ENCODE measurements at regions not wholly inside any gene's neighbourhood (a gene's known extent, or its start where the extent isn't known, plus 50 kb on each side); places are given as distances from the start of the nearest gene placed in this dataset.
A peak's percentile ranks its signal among the peaks of the same experiment; 100 is the strongest.
"Not testable (repeated sequence)": the region's sequence is repeated elsewhere in the genome, so short reads cannot be mapped to it uniquely, and the experiment has no call there.

DNA sequence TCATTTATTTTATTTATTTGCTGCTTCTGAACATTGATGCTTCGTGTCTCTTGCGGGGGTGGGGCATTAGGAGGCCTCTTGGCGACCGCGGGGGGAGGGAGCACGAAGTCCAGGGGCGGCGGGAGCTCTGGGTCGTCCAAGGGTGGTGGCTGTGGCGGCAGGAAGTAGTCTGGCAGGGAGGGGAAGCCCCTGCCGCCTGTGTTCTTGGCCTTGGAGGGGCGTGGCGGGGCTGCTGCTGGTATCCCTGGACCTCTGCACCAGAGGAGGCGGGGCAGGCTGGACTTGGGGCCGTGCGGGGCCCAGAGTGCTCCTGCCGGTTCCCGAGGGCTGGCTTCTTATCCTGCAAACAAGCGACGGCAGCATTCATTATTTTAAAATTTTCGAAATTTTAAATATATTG, 70.5 kb upstream of the ABI1 start:
- H3K9me3 ChIP-seq (ENCODE audit: control insufficient read depth, insufficient read depth, low read length) = no peaks in the 10 kb centered on the region
- no peaks in the 10 kb centered on the region for H3K4me1 ChIP-seq (ENCODE audit: control insufficient read depth, insufficient read depth, low read length)
- no CpG with 5 or more reads among the region's 21 CpGs for WGBS (ENCODE audit: insufficient coverage, insufficient read length)
- no peaks in the 10 kb centered on the region for H3K36me3 ChIP-seq (ENCODE audit: control insufficient read depth, insufficient read depth, low read length)
- no peak overlapping the region for H3K27ac ChIP-seq (ENCODE audit: low read length)
- peak overlapping the region; percentile 9; the same call in 1 of the 2 replicates for H3K4me3 ChIP-seq (ENCODE audit: low read length)
- no peaks in the 10 kb centered on the region for H3K27me3 ChIP-seq (ENCODE audit: control insufficient read depth, insufficient read depth, low read length)
- no peak for DNase-seq (ENCODE audit: low read depth, low spot score)

DNA sequence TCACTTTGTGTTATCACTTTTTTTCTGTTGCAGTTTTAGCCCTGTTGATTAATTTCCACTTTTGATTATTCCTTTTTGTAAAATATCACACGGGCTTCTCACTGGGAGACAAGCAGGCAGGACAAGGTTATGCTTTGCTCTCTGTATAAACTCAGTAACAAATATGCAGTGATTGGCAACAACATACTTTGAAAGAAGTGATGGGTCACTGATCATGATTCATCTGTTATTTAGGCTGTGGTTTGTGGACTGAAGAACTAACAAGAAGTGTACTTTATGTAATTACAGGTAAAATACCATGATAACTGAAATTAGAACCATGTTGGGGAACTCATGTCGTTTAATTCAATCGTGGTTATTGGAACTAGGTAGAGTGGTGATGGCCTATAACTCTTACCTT, 62.1 kb upstream of the ABI1 start:
- H3K36me3 ChIP-seq (ENCODE audit: control insufficient read depth, insufficient read depth, low read length); H3K4me3 ChIP-seq (ENCODE audit: low read length); H3K27me3 ChIP-seq (ENCODE audit: control insufficient read depth, insufficient read depth, low read length); DNase-seq (ENCODE audit: low read depth, low spot score); H3K27ac ChIP-seq (ENCODE audit: low read length); H3K9me3 ChIP-seq (ENCODE audit: control insufficient read depth, insufficient read depth, low read length); H3K4me1 ChIP-seq (ENCODE audit: control insufficient read depth, insufficient read depth, low read length): not testable (repeated sequence)
- no CpG with 5 or more reads among the region's 3 CpGs for WGBS (ENCODE audit: insufficient coverage, insufficient read length)

DNA sequence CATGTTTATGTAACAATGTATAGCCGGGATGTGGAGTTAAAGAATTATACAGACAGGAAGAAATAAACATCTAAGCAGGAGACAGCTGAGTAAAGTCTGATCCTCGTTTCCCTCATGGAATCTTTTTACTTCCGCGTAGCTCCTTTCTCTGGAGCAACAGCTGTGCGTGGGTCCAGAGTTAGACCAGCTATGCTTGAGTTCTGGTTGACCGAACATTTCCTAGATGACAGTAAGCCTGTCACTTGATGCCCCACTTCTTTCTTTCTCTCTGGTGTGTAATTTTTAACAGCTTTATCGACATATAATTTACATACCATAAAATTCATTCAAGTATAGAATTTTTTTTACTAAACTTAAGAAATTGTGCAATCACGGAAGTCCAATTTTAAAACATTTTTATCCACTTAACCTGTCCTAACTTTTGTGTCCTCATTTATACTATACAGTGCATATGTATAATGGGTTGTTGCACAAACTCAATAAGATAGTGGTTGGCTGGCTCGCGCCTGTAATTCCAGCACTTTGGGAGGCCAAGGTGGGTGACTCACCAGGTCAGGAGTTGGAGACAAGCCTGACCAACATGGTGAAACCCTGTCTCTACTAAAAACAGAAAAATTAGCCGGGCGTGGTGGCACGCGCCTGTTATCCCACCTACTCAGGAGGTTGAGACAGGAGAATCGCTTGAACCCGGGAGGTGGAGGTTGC, 58.5 kb upstream of the ABI1 start:
- H3K4me1 ChIP-seq (ENCODE audit: control insufficient read depth, insufficient read depth, low read length); DNase-seq (ENCODE audit: low read depth, low spot score); H3K27ac ChIP-seq (ENCODE audit: low read length); H3K27me3 ChIP-seq (ENCODE audit: control insufficient read depth, insufficient read depth, low read length); H3K36me3 ChIP-seq (ENCODE audit: control insufficient read depth, insufficient read depth, low read length); H3K4me3 ChIP-seq (ENCODE audit: low read length); H3K9me3 ChIP-seq (ENCODE audit: control insufficient read depth, insufficient read depth, low read length): not testable (repeated sequence)
- WGBS (ENCODE audit: insufficient coverage, insufficient read length) = 100% methylated on average over 1 of the region's 16 CpGs

DNA sequence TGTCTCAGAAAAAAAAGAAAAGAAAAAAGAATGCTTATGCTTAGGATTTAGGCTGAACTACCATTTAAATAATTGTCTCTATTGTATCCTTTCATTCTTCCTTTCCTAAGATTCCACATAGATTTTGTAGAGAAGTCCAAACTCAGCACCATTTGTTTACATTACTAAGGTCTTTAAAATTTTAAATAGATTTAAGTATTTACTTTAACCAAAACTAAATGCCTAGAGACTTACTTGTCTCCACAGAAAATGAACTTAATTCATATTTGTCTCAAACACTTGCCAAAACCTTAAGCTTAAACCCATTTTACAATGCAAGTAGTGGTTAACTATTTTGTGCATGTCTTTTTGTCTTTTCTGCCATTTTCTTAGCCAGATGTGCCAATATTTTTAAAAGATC, 54.1 kb upstream of the ABI1 start:
- H3K4me3 ChIP-seq (ENCODE audit: low read length) = no peak overlapping the region
- no peaks in the 10 kb centered on the region for H3K36me3 ChIP-seq (ENCODE audit: control insufficient read depth, insufficient read depth, low read length)
- H3K4me1 ChIP-seq (ENCODE audit: control insufficient read depth, insufficient read depth, low read length) = no peaks in the 10 kb centered on the region
- DNase-seq (ENCODE audit: low read depth, low spot score) = no peak
- no peaks in the 10 kb centered on the region for H3K27me3 ChIP-seq (ENCODE audit: control insufficient read depth, insufficient read depth, low read length)
- H3K9me3 ChIP-seq (ENCODE audit: control insufficient read depth, insufficient read depth, low read length) = no peaks in the 10 kb centered on the region
- no peak overlapping the region for H3K27ac ChIP-seq (ENCODE audit: low read length)

DNA sequence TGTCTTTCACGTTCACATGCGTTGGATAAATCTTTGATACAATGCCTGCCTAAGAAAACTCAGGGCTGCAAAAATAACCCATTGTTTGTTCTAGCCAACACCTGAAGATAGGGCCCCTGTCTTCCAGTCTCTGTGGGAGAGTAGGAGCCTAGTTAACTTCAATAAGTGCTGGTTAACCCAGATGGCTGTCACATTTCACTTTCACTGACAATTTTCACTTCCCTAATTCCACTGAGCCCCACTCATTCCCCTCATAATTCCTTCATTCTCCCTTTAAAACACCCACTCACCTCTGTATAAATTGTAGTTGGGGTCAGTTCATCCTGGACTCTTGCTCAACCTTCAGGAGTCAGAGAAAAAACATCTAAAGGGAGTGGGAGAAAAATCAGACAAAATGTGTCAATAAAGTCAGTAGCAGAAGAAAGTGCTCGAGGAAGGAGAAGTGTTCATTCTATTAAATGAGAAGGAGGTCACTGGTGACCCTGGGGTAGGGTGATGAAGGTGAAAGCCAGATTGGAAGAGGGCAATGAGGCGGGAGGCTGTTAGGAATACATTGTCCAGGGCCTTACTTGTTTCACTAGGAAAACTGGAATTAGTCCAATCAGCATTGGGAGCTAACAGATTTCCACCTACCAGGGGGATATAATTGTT, 51.2 kb upstream of the ABI1 start:
- DNase-seq (ENCODE audit: low read depth, low spot score) = no peak
- Histone ChIP-seq H3K9me3 (ENCODE audit: control insufficient read depth, insufficient read depth, low read length) (no peaks in the 10 kb centered on the region), H3K27ac (ENCODE audit: low read length) (no peak overlapping the region), H3K36me3 (ENCODE audit: control insufficient read depth, insufficient read depth, low read length) (no peaks in the 10 kb centered on the region), H3K27me3 (ENCODE audit: control insufficient read depth, insufficient read depth, low read length) (no peaks in the 10 kb centered on the region), H3K4me1 (ENCODE audit: control insufficient read depth, insufficient read depth, low read length) (no peaks in the 10 kb centered on the region), H3K4me3 (ENCODE audit: low read length) (no peak overlapping the region)
- WGBS (ENCODE audit: insufficient coverage, insufficient read length) = no CpG with 5 or more reads among the region's 4 CpGs
